K562 (cell line): ENCODE measurements at regions not wholly inside any gene's neighbourhood (a gene's known extent, or its start where the extent isn't known, plus 50 kb on each side); places are given as distances from the start of the nearest gene placed in this dataset.

Experiments used
- CTCF ChIP-seq, 3 experiments: IDR thresholded peaks in 2 of 3; conservative IDR thresholded peaks in 1 of 3; 2 replicates each; pipeline ENCODE4 v1.5.1; 2011 to 2012; ENCODE audit warnings: low read length in 3 of 3, mild to moderate bottlenecking in 3 of 3, control low read depth in 2 of 3, improper control_type of control experiment in 1 of 3, inconsistent platforms in 1 of 3, low read depth in 1 of 3, mixed read lengths in 1 of 3, moderate library complexity in 1 of 3; ENCODE audit not compliant: insufficient read depth in 2 of 3
- FOSL1 ChIP-seq: fragments of 200-800 bp; sonication (Bioruptor generic); conservative IDR thresholded peaks from 2 replicates; pipeline ENCODE4 v1.6.1; 2016; ENCODE audit warnings: missing genetic modification characterization, missing compliant biosample characterization
- FOXA1 ChIP-seq: fragments of 450-650 bp; IDR thresholded peaks from 2 replicates; pipeline ENCODE4 v1.6.1; 2016; ENCODE audit warnings: mild to moderate bottlenecking, borderline replicate concordance
- HDAC1 ChIP-seq, 2 experiments: fragments of 450-650 bp; IDR thresholded peaks; 2 replicates each; pipeline ENCODE4 v1.6.1; 2016 to 2017; ENCODE audit warnings: inconsistent platforms in 1 of 2, mild to moderate bottlenecking in 1 of 2, moderate library complexity in 1 of 2
- POLR2A ChIP-seq: fragments of 450-650 bp; conservative IDR thresholded peaks from 2 replicates; pipeline ENCODE4 v1.6.1; 2016
- SIX5 ChIP-seq, 2 experiments: IDR thresholded peaks; 2 replicates each; pipeline ENCODE4 v1.6.1; 2011; ENCODE audit warnings: low read length in 2 of 2, borderline replicate concordance in 1 of 2, low read depth in 1 of 2, mild to moderate bottlenecking in 1 of 2, moderate library complexity in 1 of 2; ENCODE audit not compliant: insufficient read depth in 1 of 2
- ZBTB1 ChIP-seq: sonication (generic); formaldehyde crosslinking; IDR thresholded peaks from 2 replicates; pipeline ENCODE4 v1.8.1; 2023; ENCODE audit warnings: missing genetic modification reagents, low read depth, mild to moderate bottlenecking, borderline replicate concordance
- ZKSCAN8 ChIP-seq: fragments of 200-800 bp; sonication (Bioruptor generic); IDR thresholded peaks from 2 replicates; pipeline ENCODE4 v1.6.1; 2016; ENCODE audit warnings: missing genetic modification characterization, missing compliant biosample characterization
- TF ChIP-seq, protein P1 (sequence below): fragments of 450-650 bp; IDR thresholded peaks from 2 replicates; pipeline ENCODE4 v1.6.1; 2016; ENCODE audit warnings: antibody characterized with exemption
- TF ChIP-seq, protein P2 (sequence below), 2 experiments: fragments of 450-650 bp in 1 of 2; sonication (generic) in 1 of 2; formaldehyde crosslinking; conservative IDR thresholded peaks; 2 replicates each; pipeline versions ENCODE4 v1.4.0 to v1.8.1; 2020 to 2022; ENCODE audit warnings: mild to moderate bottlenecking in 1 of 2, missing genetic modification reagents in 1 of 2
- TF ChIP-seq, protein P3 (sequence below), 2 experiments: fragments of 450-650 bp in 1 of 2; IDR thresholded peaks; 2 replicates each; pipeline ENCODE4 v1.6.1; 2011 to 2017; ENCODE audit warnings: low read depth in 2 of 2, antibody characterized with exemption in 1 of 2, borderline replicate concordance in 1 of 2, low read length in 1 of 2, mild to moderate bottlenecking in 1 of 2, mixed read lengths in 1 of 2; ENCODE audit not compliant: control insufficient read depth in 1 of 2
- TF ChIP-seq, protein P4 (sequence below): IDR thresholded peaks from 3 replicates; pipeline ENCODE4 v1.6.1; 2011; ENCODE audit warnings: borderline replicate concordance, mild to moderate bottlenecking; ENCODE audit not compliant: insufficient read length, insufficient read depth

DNA sequence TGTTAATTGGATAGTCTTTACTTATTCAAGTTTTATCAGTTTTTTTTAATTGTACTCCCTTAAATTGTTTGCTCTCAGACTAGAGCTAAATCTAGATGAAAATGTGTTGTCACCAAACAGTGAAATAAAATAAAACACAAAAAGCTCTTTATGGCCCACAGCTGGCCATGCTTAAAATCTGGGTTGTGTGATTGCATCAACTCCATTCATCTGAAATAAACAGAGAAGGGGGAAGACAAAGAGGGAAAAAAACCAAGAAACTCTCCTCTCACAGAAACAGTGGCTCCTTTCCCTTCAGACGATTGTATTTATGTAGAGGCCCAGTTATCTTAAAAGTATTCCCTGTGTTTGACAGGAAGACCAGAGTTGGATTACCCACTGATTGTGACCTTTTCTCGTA, 422.4 kb downstream of the IRX1 start:
- no peak for TF ChIP-seq CTCF (IDR thresholded peaks at IDR 0.05 in 2 of 3, conservative IDR thresholded peaks at IDR 0.05 in 1 of 3; ENCODE audit: insufficient read depth in 2 of 3, low read depth in 1 of 3, low read length in 3 of 3)
- TF ChIP-seq HDAC1 (IDR thresholded peaks at IDR 0.05), result no peak
- TF ChIP-seq, protein P1, sequence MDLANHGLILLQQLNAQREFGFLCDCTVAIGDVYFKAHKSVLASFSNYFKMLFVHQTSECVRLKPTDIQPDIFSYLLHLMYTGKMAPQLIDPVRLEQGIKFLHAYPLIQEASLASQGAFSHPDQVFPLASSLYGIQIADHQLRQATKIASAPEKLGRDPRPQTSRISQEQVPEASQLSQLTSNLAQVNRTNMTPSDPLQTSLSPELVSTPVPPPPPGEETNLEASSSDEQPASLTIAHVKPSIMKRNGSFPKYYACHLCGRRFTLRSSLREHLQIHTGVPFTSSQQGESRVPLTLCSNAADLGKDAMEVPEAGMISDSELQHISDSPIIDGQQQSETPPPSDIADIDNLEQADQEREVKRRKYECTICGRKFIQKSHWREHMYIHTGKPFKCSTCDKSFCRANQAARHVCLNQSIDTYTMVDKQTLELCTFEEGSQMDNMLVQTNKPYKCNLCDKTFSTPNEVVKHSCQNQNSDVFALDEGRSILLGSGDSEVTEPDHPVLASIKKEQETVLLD, result no peak
- TF ChIP-seq, protein P2, sequence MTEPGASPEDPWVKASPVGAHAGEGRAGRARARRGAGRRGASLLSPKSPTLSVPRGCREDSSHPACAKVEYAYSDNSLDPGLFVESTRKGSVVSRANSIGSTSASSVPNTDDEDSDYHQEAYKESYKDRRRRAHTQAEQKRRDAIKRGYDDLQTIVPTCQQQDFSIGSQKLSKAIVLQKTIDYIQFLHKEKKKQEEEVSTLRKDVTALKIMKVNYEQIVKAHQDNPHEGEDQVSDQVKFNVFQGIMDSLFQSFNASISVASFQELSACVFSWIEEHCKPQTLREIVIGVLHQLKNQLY (CRISPR knock-in tag; conservative IDR thresholded peaks at IDR 0.05), result no peak
- no peak for TF ChIP-seq FOXA1
- no peak for TF ChIP-seq ZKSCAN8
- no peak for TF ChIP-seq POLR2A
- no peak for TF ChIP-seq SIX5 (IDR thresholded peaks at IDR 0.05; ENCODE audit: borderline replicate concordance in 1 of 2, insufficient read depth in 1 of 2, low read depth in 1 of 2, low read length in 2 of 2)
- no peak for TF ChIP-seq FOSL1 (tag)
- TF ChIP-seq, protein P3, sequence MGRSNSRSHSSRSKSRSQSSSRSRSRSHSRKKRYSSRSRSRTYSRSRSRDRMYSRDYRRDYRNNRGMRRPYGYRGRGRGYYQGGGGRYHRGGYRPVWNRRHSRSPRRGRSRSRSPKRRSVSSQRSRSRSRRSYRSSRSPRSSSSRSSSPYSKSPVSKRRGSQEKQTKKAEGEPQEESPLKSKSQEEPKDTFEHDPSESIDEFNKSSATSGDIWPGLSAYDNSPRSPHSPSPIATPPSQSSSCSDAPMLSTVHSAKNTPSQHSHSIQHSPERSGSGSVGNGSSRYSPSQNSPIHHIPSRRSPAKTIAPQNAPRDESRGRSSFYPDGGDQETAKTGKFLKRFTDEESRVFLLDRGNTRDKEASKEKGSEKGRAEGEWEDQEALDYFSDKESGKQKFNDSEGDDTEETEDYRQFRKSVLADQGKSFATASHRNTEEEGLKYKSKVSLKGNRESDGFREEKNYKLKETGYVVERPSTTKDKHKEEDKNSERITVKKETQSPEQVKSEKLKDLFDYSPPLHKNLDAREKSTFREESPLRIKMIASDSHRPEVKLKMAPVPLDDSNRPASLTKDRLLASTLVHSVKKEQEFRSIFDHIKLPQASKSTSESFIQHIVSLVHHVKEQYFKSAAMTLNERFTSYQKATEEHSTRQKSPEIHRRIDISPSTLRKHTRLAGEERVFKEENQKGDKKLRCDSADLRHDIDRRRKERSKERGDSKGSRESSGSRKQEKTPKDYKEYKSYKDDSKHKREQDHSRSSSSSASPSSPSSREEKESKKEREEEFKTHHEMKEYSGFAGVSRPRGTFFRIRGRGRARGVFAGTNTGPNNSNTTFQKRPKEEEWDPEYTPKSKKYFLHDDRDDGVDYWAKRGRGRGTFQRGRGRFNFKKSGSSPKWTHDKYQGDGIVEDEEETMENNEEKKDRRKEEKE (IDR thresholded peaks at IDR 0.05; ENCODE audit: borderline replicate concordance in 1 of 2, control insufficient read depth in 1 of 2, low read depth in 2 of 2, low read length in 1 of 2), result no peak
- TF ChIP-seq ZBTB1 (CRISPR knock-in tag), result no peak
- TF ChIP-seq, protein P4, sequence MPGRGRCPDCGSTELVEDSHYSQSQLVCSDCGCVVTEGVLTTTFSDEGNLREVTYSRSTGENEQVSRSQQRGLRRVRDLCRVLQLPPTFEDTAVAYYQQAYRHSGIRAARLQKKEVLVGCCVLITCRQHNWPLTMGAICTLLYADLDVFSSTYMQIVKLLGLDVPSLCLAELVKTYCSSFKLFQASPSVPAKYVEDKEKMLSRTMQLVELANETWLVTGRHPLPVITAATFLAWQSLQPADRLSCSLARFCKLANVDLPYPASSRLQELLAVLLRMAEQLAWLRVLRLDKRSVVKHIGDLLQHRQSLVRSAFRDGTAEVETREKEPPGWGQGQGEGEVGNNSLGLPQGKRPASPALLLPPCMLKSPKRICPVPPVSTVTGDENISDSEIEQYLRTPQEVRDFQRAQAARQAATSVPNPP, result no peak
